ENCODE measurements at regions not wholly inside any gene's neighbourhood (a gene's known extent, or its start where the extent isn't known, plus 50 kb on each side); places are given as distances from the start of the nearest gene placed in this dataset.

- no peaks in the 10 kb centered on the region for H3K27me3 Mint-ChIP-seq
- no peak overlapping the region for H3K4me3 Mint-ChIP-seq
- peaks cover 3% of the 10 kb centered on the region for H3K9me3 Mint-ChIP-seq (ENCODE audit: low read depth)
- no peaks in the 10 kb centered on the region for H3K4me1 Mint-ChIP-seq (ENCODE audit: low read depth)
- no peaks in the 10 kb centered on the region for H3K36me3 Mint-ChIP-seq
- H3K27ac Mint-ChIP-seq: no peak overlapping the region
Observed at GRCh38 chr5:92519811-92520632, 1061.0 kb downstream of the NR2F1-AS1 start.

- H3K27me3 Mint-ChIP-seq: no peaks in the 10 kb centered on the region
- peaks cover 7% of the 10 kb centered on the region for H3K9me3 Mint-ChIP-seq (ENCODE audit: low read depth)
- no peak overlapping the region for H3K4me3 Mint-ChIP-seq
- H3K36me3 Mint-ChIP-seq: no peaks in the 10 kb centered on the region
- no peak overlapping the region for H3K27ac Mint-ChIP-seq
- no peaks in the 10 kb centered on the region for H3K4me1 Mint-ChIP-seq (ENCODE audit: low read depth)
Observed at GRCh38 chr5:92518318-92518904, 1062.6 kb downstream of the NR2F1-AS1 start.

GRCh38 chr5:92514896-92515295 lies 1066.1 kb downstream of the NR2F1-AS1 start:
- Mint-ChIP-seq H3K27me3 (no peaks in the 10 kb centered on the region), H3K4me3 (no peak overlapping the region), H3K27ac (no peak overlapping the region), H3K4me1 (ENCODE audit: low read depth) (no peaks in the 10 kb centered on the region), H3K9me3 (ENCODE audit: low read depth) (peaks cover 12% of the 10 kb centered on the region), H3K36me3 (no peaks in the 10 kb centered on the region)

- H3K27ac Mint-ChIP-seq: no peak overlapping the region
- no peaks in the 10 kb centered on the region for H3K4me1 Mint-ChIP-seq (ENCODE audit: low read depth)
- H3K27me3 Mint-ChIP-seq: no peaks in the 10 kb centered on the region
- peaks cover 18% of the 10 kb centered on the region for H3K9me3 Mint-ChIP-seq (ENCODE audit: low read depth)
- no peak overlapping the region for H3K4me3 Mint-ChIP-seq
- H3K36me3 Mint-ChIP-seq: no peaks in the 10 kb centered on the region
Observed at GRCh38 chr5:92513067-92513466, 1068.0 kb downstream of the NR2F1-AS1 start.

- H3K9me3 Mint-ChIP-seq (ENCODE audit: low read depth): peaks cover 19% of the 10 kb centered on the region
- H3K27ac Mint-ChIP-seq: no peak overlapping the region
- H3K4me1 Mint-ChIP-seq (ENCODE audit: low read depth): peaks cover 3% of the 10 kb centered on the region
- no peaks in the 10 kb centered on the region for H3K27me3 Mint-ChIP-seq
- H3K36me3 Mint-ChIP-seq: no peaks in the 10 kb centered on the region
- no peak overlapping the region for H3K4me3 Mint-ChIP-seq
Observed at GRCh38 chr5:92508271-92508670, 1072.7 kb downstream of the NR2F1-AS1 start.

GRCh38 chr5:92505925-92506324 lies 1075.1 kb downstream of the NR2F1-AS1 start:
- Mint-ChIP-seq H3K27me3 (no peaks in the 10 kb centered on the region), H3K9me3 (ENCODE audit: low read depth) (peaks cover 11% of the 10 kb centered on the region), H3K27ac (no peak overlapping the region), H3K4me3 (no peak overlapping the region), H3K4me1 (ENCODE audit: low read depth) (peaks cover 3% of the 10 kb centered on the region), H3K36me3 (no peaks in the 10 kb centered on the region)

- Mint-ChIP-seq H3K9me3 (ENCODE audit: low read depth) (peaks cover 11% of the 10 kb centered on the region), H3K27me3 (no peaks in the 10 kb centered on the region), H3K27ac (no peak overlapping the region), H3K36me3 (no peaks in the 10 kb centered on the region), H3K4me1 (ENCODE audit: low read depth) (peaks cover 3% of the 10 kb centered on the region), H3K4me3 (no peak overlapping the region)
Observed at GRCh38 chr5:92505145-92505544, 1075.9 kb downstream of the NR2F1-AS1 start.

- H3K27me3 Mint-ChIP-seq: no peaks in the 10 kb centered on the region
Observed at GRCh38 chr5:92504346-92504745, 1076.7 kb downstream of the NR2F1-AS1 start.

GRCh38 chr5:92500752-92501151 lies 1080.3 kb downstream of the NR2F1-AS1 start:
- Mint-ChIP-seq H3K4me3 (no peak overlapping the region), H3K27ac (no peak overlapping the region), H3K27me3 (no peaks in the 10 kb centered on the region)

More at GRCh38 chr5:92504346-92504745, 1076.7 kb downstream of the NR2F1-AS1 start:
- Mint-ChIP-seq H3K36me3 (no peaks in the 10 kb centered on the region), H3K27ac (no peak overlapping the region), H3K9me3 (ENCODE audit: low read depth) (peaks cover 11% of the 10 kb centered on the region), H3K4me1 (ENCODE audit: low read depth) (peaks cover 3% of the 10 kb centered on the region), H3K4me3 (no peak overlapping the region)

GRCh38 chr5:92496545-92496944 lies 1084.5 kb downstream of the NR2F1-AS1 start:
- no peak overlapping the region for H3K4me3 Mint-ChIP-seq
- no peak overlapping the region for H3K27ac Mint-ChIP-seq
- H3K4me1 Mint-ChIP-seq (ENCODE audit: low read depth): no peaks in the 10 kb centered on the region
- H3K27me3 Mint-ChIP-seq: no peaks in the 10 kb centered on the region
- H3K36me3 Mint-ChIP-seq: no peaks in the 10 kb centered on the region
- no peaks in the 10 kb centered on the region for H3K9me3 Mint-ChIP-seq (ENCODE audit: low read depth)

More at GRCh38 chr5:92500752-92501151, 1080.3 kb downstream of the NR2F1-AS1 start:
- Mint-ChIP-seq H3K36me3 (no peaks in the 10 kb centered on the region), H3K9me3 (ENCODE audit: low read depth) (peaks cover 5% of the 10 kb centered on the region), H3K4me1 (ENCODE audit: low read depth) (peaks cover 3% of the 10 kb centered on the region)

GRCh38 chr5:92494508-92494907 lies 1086.5 kb downstream of the NR2F1-AS1 start:
- Mint-ChIP-seq H3K9me3 (ENCODE audit: low read depth) (no peaks in the 10 kb centered on the region), H3K27ac (no peak overlapping the region), H3K36me3 (no peaks in the 10 kb centered on the region), H3K4me1 (ENCODE audit: low read depth) (no peaks in the 10 kb centered on the region), H3K4me3 (no peak overlapping the region), H3K27me3 (no peaks in the 10 kb centered on the region)

- Mint-ChIP-seq H3K9me3 (ENCODE audit: low read depth) (no peaks in the 10 kb centered on the region), H3K27ac (no peak overlapping the region), H3K27me3 (no peaks in the 10 kb centered on the region), H3K4me1 (ENCODE audit: low read depth) (no peaks in the 10 kb centered on the region), H3K4me3 (no peak overlapping the region), H3K36me3 (no peaks in the 10 kb centered on the region)
Observed at GRCh38 chr5:92492908-92493307, 1088.1 kb downstream of the NR2F1-AS1 start.

GRCh38 chr5:92484484-92484883 lies 1096.5 kb downstream of the NR2F1-AS1 start:
- Mint-ChIP-seq H3K4me1 (ENCODE audit: low read depth) (no peaks in the 10 kb centered on the region), H3K27me3 (no peaks in the 10 kb centered on the region), H3K4me3 (no peak overlapping the region), H3K9me3 (ENCODE audit: low read depth) (peaks cover 11% of the 10 kb centered on the region), H3K27ac (no peak overlapping the region), H3K36me3 (no peaks in the 10 kb centered on the region)

GRCh38 chr5:92472981-92473566 lies 1090.0 kb upstream of the ARRDC3 start:
- Mint-ChIP-seq H3K27ac (no peak overlapping the region), H3K27me3 (no peaks in the 10 kb centered on the region), H3K4me1 (ENCODE audit: low read depth) (no peaks in the 10 kb centered on the region), H3K4me3 (no peak overlapping the region), H3K9me3 (ENCODE audit: low read depth) (peaks cover 9% of the 10 kb centered on the region), H3K36me3 (no peaks in the 10 kb centered on the region)

GRCh38 chr5:92471861-92472260 lies 1088.7 kb upstream of the ARRDC3 start:
- no peaks in the 10 kb centered on the region for H3K27me3 Mint-ChIP-seq

More at GRCh38 chr5:92471861-92472260, 1088.7 kb upstream of the ARRDC3 start:
- peaks cover 9% of the 10 kb centered on the region for H3K9me3 Mint-ChIP-seq (ENCODE audit: low read depth)
- H3K4me1 Mint-ChIP-seq (ENCODE audit: low read depth): no peaks in the 10 kb centered on the region
- H3K27ac Mint-ChIP-seq: no peak overlapping the region
- H3K36me3 Mint-ChIP-seq: no peaks in the 10 kb centered on the region
- H3K4me3 Mint-ChIP-seq: no peak overlapping the region
